ENCODE measurements at regions not wholly inside any gene's neighbourhood (a gene's known extent, or its start where the extent isn't known, plus 50 kb on each side); places are given as distances from the start of the nearest gene placed in this dataset.
"Not testable (repeated sequence)": the region's sequence is repeated elsewhere in the genome, so short reads cannot be mapped to it uniquely, and the experiment has no call there.

DNA sequence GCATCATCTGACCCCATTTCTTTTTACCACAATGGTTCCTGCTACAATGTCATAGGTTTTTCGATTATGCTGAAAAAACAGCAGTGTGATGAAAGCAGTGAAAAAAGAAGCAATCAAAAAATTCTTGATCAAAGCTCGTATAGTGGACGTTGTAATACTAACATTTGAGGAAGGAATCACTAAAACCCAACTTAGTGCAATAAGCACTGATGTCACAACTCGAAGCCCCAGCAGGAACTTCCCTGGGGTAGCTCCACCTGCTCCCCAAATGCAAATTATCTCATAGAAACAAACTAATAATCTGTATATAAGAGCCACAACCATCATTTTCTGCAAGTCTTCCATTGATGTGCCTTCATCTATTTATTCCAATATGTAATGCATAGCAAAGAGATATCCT is 285.6 kb upstream of the SGK1 start:
- no peak for DNase-seq

DNA sequence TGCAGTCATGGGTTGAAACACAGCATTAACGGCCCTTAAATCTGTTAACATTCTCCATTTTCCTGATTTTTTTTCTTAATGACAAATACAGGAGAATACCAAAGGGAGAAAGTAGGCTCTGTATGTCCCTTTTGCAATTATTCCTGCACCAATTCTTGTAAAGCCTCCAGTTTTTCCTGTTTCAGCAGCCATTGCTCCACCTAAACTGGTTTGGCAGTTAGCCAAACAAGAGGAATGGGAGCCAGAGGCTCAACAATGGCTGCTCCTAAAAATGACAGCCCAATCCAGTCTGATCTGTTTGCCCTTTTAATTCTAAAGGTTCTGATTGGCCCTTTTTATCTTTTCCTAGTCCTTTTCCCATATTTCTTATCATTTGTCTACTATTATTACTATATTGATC is 284.2 kb upstream of the SGK1 start:
- DNase-seq = no peak

DNA sequence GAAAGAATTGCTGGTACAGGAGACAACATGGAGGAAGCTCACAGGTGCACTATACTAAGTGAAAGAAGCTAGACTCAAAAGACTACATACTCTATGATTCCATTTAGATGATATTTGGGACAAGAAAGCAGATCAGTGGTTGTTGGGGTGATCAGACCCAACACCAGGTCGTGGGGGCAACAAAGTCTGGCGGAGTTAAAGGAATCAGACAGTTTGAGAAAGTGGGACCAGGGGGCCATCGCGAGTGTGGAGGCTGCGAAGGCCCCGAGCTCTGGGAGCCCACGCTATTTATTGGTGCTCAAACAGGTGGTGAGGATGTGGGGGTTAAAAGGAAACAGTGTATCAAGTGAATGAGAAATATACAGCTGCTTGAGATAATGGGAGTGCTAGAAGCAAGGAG is 282.8 kb upstream of the SGK1 start:
- DNase-seq = no peak

DNA sequence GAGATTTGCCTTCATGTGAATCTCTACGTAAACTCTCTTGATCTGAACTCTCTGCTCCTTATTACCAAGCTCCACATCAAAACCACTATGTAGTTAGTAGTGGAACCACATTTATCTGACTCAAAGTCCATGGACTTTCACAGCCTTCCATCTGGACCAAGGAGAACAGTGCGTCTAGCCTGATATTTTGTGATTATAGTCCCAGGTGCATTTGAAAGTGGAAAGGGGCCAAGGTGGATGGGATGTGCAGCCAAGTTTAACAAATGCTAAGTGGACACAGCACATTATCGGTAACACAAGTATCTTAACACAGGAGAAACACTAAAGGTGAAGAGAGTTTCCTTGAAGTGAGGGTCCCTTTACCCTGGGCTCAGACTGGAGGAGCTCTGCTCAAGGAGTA is 281.2 kb upstream of the SGK1 start:
- no peak for DNase-seq

DNA sequence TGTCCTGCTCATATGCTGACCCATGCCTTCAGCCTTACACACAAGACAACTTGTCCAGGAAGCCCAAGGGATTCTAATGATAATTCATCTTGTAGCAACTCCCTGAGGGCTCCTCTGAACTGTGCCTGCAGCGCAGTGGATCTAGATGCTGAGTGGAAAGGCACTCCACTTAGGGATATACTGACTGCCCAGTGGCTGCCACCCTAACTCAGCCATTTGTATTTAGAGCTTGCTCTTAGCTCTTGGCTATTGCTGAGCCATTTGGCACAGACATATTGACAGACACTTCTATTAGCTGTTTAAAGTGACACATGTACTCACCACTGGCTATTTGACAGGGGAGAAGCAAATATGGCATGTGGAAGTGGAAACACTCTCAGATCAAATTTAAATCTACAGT is 278.3 kb upstream of the SGK1 start:
- DNase-seq = no peak

DNA sequence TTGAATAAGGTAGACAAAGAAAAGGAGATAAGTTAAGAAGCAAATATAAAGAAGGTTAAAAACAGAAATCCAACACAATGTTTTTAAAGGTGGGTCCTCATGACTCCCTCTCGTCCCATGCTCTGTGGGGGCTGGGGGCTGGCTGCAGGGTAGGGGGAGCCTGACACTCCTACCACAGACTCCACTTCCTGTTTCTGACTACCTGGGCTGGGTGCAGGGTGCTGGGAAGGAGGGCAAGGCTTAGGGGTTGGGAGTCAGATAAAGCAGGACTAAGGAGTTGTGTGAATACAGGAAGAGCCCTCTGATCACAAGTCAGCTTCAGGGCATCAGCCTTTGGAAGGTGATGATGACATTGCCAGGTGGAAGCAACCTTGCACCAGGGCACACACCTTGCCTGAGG is 277.0 kb upstream of the SGK1 start:
- no peak for DNase-seq

DNA sequence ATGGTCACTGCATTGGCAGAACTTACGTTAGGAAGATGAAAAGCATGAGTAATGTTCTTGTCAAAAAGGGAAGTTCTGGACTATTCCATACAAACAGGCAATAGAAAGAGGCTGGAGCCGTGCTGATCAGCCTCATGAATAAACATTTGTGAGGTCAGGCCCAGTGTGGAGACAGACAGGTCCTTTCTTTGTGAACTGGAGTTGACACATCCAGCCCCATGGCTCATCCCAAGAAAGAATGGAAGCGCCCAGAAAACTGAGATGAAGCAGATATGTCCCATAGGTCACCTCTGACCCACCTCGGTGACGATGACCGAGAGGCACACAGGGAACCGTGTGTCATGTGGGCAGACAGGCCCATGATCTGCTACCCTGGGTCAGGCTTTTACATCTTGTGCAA is 276.0 kb upstream of the SGK1 start:
- DNase-seq = no peak

DNA sequence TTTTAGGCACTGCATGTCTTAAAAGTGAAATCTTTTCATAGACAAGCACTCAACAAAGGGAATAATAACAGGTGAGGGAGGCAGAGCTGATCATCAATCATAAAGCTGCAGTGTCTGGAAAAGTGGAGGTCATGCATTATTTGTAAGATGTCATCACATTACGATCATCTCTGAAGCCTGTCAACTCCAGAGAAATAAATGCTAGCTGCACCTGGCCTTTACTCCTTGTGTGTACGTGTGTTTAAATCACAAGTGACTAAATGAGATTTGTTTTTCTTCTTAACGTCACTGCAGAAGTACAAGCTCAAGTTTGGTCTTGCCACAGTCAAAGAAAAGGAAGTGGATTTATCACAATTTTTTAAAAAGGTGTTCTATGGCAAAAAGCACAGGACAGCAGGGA is 275.5 kb upstream of the SGK1 start:
- DNase-seq = peak; percentile 75

DNA sequence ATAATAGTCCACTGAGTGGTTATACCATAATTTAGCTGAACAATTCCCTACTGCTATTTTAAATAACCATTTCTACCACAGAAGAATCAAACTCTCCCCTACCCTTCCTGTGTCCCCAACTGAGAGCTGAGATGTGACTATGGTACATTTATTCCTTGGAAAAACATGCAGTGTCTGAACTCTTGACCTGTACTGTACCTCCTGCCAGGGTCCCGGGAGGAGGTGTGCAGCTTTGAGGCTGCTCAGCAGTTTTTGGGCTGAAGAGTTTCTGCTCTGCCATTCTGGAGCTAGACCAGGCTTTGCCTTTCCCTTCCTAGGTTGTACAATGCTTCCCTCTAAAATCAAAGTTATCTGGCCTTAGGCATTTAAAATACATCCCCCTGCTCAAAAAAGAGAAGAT is 275.1 kb upstream of the SGK1 start:
- no peak for DNase-seq

DNA sequence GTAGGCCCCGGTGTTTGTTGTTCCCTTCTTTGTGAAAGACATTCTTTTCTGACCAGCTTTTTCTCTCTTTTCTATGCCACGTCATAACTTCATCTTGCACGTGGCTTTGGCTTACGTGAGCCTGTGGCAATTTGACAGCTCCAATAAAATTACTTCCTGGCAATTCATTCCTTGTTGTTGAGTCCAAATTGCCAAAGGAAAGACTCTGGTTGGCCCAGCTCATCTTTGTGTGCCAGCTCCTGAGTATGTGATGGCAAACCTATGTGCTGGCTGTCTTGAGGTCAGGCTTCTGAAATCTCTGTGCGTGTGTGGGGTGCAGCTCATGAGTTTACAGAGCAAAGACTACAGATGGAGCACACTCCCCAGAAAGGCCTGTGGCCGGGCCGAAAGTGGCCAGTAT is 272.5 kb upstream of the SGK1 start:
- no peak for DNase-seq

DNA sequence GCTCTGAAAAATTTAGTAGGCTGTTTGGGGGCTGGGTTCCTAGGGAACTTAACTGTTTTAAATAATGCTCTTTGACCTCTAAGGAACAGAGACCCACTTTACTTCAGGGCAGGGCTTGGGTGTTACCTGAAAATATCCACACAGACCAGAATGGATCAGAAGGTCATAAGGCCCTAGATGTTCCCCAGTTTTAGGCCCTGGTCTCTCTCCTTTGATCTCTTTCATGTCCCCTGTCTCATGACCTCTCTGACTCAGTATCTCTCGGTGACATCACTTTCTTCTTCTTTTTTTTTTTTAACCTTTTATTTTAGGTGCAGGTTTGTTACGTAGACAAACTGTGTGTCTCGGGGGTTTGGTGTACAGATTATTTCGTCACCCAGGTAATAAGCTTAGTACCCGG is 272.1 kb upstream of the SGK1 start:
- no peak for DNase-seq

DNA sequence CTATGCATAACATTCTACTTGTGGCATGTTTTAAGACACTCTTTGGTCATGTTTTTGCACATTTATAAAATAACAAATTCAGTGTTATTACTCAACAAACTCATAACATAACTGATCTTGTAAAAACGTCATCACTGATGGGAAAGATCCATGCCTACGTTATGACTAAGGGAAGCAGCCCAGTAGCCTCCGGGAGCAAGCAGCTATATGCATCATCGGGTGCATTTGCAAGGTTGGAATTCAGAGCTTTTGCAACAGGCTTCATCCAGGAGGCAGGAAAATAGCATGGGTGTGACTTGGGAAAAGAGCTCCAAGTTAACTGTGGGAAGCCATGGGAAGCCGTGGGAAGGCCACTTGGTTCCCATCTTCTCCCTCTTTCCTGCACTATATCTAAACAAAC is 271.6 kb upstream of the SGK1 start:
- DNase-seq = no peak

DNA sequence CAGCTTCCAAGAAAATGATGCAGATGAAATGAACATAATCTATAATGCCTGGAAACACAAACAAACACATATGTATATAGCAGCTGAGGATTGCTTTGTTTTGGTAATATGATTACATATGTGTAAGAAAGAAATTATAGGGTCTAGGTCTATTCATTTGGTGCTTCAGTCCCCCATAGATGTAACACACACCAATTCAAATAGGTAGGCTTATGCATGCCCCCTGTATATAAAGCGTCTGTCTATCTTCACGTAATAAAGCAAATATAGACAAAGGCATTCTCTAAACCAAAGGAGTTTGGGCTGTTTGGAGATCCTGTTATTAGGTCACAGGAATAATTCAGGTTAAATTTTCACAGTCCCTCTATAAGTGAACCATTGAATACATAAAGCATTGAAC is 270.4 kb upstream of the SGK1 start:
- DNase-seq = no peak

DNA sequence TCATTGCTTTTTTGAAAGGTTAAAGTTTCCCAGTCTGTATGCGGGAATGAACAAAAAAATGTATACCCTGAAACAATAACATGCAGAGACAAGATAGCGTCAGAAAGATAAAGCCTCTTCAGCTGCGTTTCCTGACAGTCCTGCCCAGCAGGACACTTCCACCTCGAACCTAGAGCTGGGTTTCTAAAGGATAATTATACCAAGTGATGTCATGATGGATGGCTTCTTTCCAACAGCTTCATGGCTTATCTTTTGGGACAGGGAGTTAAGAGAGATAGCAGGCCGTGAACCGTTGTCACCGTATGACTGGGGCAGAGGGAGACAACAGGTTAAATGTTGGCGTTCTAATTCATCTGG is 267.6 kb upstream of the SGK1 start:
- DNase-seq = peak; percentile 98

DNA sequence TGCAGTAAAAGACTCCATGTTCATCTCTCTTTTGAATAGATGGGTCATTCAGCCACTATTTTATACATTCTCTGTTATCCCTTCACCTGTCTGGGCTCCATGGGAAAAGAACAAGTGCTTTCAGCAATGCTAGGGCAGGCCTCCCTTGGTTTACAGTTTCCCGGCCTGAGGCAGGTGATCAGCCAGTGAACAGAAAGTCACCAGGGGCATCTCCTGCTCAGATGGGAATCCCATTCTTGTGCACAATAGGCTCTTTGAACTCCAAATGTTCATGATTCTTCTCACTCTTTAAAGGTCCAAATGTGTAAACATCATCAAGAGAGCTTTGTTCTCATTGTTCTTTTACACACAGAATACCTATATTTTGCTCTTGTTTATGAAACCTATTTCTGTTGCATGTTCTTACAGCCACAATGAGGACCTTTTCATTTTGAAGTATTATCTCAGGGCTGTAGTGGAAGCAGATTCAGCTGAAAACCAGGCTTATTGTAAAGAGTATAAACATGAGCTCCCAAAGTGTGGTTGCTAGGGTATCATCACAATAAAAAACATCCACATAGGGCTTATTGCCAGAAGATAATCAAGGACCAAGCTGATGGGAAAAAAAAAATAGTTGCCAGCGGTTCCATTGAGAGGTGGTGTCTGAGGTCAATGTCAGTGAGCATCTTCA is 267.1 kb upstream of the SGK1 start:
- peak; percentile 98 for DNase-seq

DNA sequence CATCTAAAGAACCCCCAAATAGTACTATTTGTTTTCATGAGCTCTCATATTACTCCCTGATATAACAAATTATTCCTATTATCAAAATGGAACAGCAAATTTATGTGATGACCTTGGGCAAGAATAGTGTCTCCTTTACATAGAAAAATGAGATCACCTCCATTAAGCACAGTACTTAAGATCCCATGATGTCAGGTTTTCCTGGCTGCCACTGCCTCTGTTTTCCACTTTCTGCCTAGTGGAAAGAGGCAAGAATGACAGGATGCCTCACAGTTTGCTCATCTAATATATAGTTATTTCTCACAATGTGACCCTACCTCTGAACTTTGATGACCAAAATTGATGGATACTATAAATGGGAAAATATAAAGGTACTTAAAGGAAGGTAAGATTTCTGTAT is 260.1 kb upstream of the SGK1 start:
- peak; percentile 17 for DNase-seq

DNA sequence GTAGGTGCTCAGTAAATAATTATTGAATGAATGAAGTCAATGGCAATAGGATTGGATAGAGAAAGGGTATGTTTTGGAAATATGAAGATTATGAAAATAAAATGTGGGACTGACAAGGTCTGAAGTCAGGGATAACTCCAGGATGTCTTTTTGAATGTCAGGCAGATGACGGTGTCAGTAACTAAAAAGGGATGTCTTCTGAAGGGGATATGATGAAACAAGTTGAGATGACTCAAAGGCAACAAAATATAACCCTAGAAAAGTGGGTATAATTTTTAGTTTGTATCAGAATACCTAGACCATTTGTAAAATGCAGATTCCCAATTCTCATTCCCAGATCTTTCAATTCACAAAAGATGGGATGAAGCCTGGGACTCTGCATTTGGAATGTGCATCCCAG is 257.3 kb upstream of the SGK1 start:
- no peak for DNase-seq

DNA sequence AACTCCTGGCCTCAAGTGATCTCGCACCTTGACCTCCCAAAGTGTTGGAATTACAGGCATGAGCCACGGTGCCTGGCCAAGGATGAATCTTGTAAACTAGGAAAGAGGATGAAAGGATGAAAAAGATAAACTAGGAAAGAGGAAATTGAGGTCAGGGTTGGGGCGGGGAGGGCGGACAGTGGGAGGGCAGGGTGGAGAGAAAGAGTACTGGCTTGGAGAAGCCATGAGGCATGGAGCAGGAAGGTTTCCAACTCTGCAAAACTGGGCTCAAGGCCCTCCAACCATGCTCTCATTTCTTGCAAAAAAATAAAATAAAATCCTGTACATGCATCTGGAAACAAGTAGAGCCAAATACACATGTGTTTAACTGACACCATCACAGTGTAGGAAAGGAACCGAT is 256.6 kb upstream of the SGK1 start:
- DNase-seq = no peak

DNA sequence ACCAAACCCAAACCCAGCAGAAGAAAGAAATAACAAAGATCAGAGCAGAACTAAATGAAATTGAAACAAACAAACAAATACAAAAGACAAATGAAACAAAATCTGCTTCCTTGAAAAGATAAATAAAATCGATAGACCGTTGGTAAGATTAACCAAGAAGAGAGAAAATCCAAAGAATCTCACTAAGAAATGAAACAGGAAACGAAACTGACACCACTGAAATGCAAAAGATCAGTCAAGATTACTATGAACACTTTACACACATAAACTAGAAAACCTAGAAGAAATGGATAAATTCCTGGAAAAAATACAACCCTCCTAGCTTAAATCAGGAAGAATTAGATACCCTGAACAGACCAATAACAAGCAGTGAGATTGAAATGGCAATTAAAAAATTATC is 252.1 kb upstream of the SGK1 start:
- not testable (repeated sequence) for DNase-seq

DNA sequence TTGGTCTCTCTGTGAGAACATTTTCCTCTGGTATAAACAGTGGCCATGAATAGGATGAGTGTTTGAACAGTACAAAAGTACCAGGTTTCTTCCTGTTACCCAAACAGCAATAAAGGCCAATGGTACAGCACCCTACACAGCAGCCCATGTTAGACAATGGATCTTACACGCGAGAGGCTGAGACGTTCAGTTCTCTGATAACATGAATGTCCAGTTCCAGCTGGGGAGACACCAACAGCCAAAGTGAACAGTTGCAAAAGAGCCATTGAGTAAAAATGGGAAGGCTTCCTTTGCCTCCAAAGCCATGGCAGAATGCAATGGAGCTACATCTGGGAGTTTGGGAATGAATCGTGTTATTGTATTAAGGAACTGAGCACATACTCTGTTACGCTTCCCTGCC is 246.8 kb upstream of the SGK1 start:
- DNase-seq = no peak

DNA sequence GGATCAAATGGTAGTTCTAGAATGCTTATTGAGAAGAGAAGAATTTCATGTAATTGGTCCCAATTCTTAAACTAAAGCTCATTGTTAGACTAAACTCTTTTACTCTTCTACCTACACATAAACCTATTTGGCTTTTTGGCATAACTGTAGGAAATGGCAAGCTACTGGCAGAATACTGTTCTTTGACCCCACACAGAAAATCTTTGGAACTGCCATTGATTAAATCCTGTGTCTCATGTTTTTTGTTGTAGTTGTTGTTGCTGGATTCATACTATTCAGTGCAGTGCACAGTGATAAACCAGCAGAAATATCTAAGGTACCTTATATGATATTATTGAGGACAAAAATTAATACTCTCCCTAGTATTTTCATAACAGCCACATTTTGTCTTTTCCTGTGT is 242.1 kb upstream of the SGK1 start:
- no peak for DNase-seq

DNA sequence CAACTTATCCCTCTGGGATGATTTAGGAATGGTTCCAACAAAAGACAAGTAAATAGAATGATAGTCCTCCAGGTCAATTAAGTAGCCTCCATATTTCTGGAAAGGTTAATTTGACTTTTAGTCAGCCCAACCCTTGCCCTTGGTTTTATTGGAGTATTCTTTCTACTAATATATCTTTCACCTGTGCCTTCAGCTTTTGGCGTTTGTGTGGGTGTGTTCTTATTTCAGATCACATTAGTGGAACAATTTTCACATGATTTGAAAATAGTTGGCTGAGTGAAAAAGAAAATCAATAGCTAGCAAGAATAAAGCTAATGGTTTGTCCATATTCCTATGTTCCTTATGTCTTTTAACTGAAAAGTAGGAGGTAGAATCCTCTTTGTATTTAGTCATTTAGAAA is 239.6 kb upstream of the SGK1 start:
- DNase-seq = no peak

DNA sequence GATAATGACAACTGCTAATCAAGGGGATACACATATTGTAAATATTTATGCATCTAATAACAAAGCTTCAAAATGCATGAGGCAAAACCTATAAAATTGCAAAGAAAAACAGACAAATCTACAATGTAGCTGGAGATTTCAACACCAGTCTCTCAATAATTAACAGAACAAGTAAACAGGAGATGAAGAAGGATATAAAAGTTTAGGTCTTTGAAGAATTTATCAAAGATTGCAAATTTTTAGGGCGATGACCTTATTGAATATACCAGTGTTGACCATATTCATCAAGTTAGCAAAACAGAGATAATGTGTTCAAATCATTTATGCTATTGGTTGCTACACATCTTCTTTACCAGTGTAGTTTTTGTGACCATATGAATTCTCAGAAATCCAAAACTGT is 237.8 kb upstream of the SGK1 start:
- DNase-seq = no peak

DNA sequence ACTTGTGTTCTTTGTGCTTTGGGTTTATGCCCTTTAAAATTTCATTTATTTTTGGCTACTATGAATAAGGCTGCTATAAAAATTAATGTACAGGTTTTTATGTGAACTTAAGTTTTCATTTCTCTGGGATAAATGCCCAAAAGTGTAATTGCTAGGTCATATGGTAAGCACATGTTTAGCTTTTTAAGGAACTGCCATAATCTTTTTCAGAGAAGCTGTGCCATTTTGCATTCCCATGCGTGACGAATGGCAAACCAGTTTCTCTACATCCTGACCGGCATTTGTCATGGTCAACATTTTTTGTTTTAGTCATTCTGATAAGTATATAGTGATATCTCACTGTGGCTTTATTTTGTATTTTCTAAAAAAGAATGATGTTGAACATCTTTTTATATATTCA is 236.0 kb upstream of the SGK1 start:
- no peak for DNase-seq

DNA sequence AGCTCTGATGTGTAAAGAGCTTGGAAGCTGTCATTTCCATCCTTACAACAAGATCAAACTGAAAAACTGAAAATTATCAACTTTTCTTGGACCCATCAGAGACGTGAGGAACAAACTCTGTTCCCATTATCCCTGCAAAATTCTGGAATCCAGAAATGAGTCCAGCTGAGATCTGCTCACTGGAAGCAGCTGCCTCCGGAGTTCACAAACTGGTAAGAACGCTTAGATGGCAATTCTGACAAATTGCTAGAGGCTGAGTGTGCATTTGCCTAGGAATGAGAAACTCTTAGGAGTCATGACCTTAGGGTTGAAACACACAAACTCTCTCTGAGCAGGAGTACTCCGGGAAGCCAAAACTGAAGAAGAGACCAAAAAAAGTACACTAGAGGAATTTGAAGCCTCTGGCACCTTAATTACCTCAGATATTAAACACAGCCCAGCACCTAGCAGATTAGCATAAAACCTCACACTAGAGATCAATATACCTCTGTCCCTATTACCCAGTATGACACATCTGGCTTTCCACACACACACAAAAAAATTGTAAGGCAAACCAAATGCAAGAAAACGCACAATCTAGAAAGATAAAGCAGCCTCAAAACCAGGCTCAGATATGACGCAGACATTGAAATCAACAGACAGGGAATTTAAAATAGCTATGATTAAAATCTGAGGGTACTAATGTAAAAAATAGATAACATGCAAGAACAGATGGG is 233.5 kb upstream of the SGK1 start:
- DNase-seq = no peak
